Activated naive CD8-positive, alpha-beta T cell treated with anti-CD3 and anti-CD28 coated beads, Interleukin-2, amount 10 ng/mL, durations not matched to agents 7 days and 5 days (primary cell): ENCODE measurements at regions not wholly inside any gene's neighbourhood (a gene's known extent, or its start where the extent isn't known, plus 50 kb on each side); places are given as distances from the start of the nearest gene placed in this dataset.
"Not testable (repeated sequence)": the region's sequence is repeated elsewhere in the genome, so short reads cannot be mapped to it uniquely, and the experiment has no call there.

Experiments used
- ATAC-seq: fragments of 150-1000 bp; cut with Tn5 transposase; one replicate; pipeline ENCODE4 v1.10.0; 2021; ENCODE audit warnings: low read depth, moderate library complexity
- POLR2A ChIA-PET: fragments of 350-600 bp; sonication (Branson Sonifier 250); formaldehyde crosslinking; loops from one replicate; lab custom pipeline; 2021; ENCODE audit warnings: antibody characterized with exemption; lab: Charles Lee
- DNase-seq: peaks from one replicate; pipeline ENCODE4 v3.0.0; 2021
- H3K27ac Mint-ChIP-seq: one replicate; pipeline ENCODE4 v1.8.0; 2022; ENCODE audit warnings: mild to moderate bottlenecking, mixed read lengths
- H3K27me3 Mint-ChIP-seq: one replicate; pipeline ENCODE4 v1.8.0; 2022; ENCODE audit warnings: mild to moderate bottlenecking, moderate library complexity, mixed read lengths
- H3K36me3 Mint-ChIP-seq: one replicate; pipeline ENCODE4 v1.8.0; 2021; ENCODE audit warnings: mild to moderate bottlenecking, mixed read lengths
- H3K4me1 Mint-ChIP-seq: one replicate; pipeline ENCODE4 v1.8.0; 2021; ENCODE audit warnings: mixed read lengths
- H3K4me3 Mint-ChIP-seq: one replicate; pipeline ENCODE4 v1.8.0; 2022; ENCODE audit warnings: mild to moderate bottlenecking, moderate library complexity, mixed read lengths
- H3K9me3 Mint-ChIP-seq: one replicate; pipeline ENCODE4 v1.8.0; 2021; ENCODE audit warnings: mixed read lengths

DNA sequence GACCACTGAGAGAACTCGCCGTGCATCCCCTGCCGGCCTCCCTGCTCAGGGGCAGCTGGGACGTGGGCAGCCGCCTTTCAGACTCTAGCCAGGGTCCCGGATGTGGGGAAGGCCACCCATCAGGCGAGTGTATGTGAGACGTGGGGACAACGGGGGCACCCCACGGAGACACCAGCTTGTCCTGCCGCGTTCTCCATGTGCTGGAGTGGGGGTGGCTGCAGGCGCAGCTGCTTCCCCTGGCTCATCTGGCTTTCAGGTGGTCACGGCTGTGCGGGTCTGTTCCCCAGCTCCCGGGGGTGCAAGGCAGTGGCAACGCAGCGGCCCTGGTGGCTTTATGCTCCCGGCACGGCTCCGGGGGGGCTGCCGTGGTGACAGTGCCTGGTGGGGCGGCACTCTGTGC lies 4427.5 kb upstream of the TPTE start:
- H3K4me3 Mint-ChIP-seq, H3K36me3 Mint-ChIP-seq, H3K9me3 Mint-ChIP-seq, DNase-seq, POLR2A ChIA-PET, H3K27me3 Mint-ChIP-seq, ATAC-seq, H3K4me1 Mint-ChIP-seq, H3K27ac Mint-ChIP-seq: not testable (repeated sequence)

DNA sequence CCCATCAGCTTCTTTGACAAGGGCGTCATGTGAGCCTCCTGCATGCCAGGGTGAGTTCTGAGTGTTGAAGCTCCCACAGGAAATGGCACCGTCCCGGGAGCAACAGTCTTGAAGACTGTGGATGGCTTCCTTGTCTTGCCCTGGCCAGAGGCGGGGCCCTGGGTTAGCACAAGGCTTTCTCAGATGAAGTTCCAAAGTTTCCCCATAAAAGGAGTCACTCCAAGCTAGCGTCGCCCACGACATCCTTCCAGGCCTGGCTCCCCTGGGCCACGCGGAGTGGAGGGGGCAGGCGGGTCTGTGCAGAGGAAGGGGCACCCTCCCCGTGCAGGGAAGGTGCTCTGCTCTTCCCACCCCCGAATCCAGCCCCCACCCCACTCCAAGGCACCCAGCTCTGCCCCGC lies 4426.1 kb upstream of the TPTE start:
- DNase-seq, H3K9me3 Mint-ChIP-seq, H3K27me3 Mint-ChIP-seq, H3K4me1 Mint-ChIP-seq, POLR2A ChIA-PET, H3K36me3 Mint-ChIP-seq, H3K4me3 Mint-ChIP-seq, H3K27ac Mint-ChIP-seq, ATAC-seq: not testable (repeated sequence)

DNA sequence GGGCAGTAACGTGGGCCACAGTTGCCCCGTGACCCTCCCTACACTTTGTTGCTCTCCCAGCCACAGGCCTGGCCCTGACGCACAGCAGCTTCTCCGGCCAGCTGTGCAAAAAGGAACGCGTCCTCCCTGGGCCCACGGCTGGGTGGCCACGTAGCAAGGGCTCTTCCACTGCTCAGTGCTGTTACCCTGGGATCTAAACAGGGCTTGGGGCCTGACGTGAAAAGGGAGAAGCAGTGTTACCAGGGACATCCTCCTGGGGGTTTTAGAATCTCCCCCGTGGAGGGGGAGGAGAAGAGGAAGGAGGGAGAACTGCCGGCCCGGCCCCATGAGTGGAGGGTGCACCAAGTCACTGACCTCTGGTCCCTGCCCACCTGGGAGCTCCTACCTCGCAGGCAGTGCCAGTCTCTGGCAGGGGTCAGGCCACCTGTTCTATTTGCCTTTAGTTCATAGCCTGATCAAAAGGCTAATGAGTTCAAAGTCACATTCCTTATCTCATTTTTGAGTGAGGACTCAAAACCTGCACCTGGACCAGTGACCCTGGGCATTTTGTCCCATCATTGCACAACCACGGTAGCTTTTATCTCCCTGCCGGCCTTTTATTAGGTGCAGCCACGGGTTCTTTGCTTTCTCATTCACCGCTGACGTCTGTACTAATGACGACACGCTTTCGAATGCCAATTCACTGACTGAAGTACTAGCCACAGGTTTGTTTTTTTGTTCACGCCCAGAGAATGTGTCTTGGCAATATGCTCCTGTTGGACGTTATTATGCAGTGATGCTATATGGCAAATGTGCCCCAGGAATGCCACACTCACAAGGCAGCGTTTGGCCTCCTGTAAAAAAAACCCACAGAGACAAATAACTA lies 4424.6 kb upstream of the TPTE start:
- ATAC-seq, H3K36me3 Mint-ChIP-seq, H3K9me3 Mint-ChIP-seq, H3K4me3 Mint-ChIP-seq, H3K27me3 Mint-ChIP-seq, DNase-seq, POLR2A ChIA-PET, H3K27ac Mint-ChIP-seq, H3K4me1 Mint-ChIP-seq: not testable (repeated sequence)

GRCh38 chr21:6097736-6098135 lies 4423.6 kb upstream of the TPTE start:
- ATAC-seq, H3K4me1 Mint-ChIP-seq, H3K27ac Mint-ChIP-seq, H3K9me3 Mint-ChIP-seq, POLR2A ChIA-PET, H3K36me3 Mint-ChIP-seq, H3K4me3 Mint-ChIP-seq, H3K27me3 Mint-ChIP-seq, DNase-seq: not testable (repeated sequence)

GRCh38 chr21:6098191-6098935 lies 4423.0 kb upstream of the TPTE start:
- DNase-seq, H3K27ac Mint-ChIP-seq, H3K4me3 Mint-ChIP-seq, H3K36me3 Mint-ChIP-seq, H3K9me3 Mint-ChIP-seq, ATAC-seq, H3K4me1 Mint-ChIP-seq, POLR2A ChIA-PET, H3K27me3 Mint-ChIP-seq: not testable (repeated sequence)

DNA sequence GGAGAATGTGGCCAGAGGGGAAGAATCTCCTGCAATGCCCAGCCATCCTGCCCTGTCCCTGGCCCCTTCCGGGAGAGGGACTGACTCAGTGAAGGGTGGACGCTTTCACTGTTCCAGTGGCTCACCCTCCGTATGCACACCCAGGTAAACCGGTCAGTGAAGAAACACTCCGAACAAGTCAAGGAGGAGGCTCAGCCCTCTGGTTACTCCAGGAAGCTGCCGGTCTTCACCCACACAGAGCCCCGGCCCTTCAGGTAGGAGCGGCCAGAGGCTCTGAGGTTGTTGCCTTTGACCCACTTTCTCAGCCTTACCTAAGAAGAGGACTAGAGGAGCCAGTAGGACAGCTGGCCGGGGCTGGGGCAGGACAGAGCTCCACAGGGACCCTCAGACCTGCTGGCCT lies 4419.8 kb upstream of the TPTE start:
- H3K4me3 Mint-ChIP-seq, H3K27me3 Mint-ChIP-seq, H3K9me3 Mint-ChIP-seq, ATAC-seq, H3K36me3 Mint-ChIP-seq, POLR2A ChIA-PET, H3K4me1 Mint-ChIP-seq, H3K27ac Mint-ChIP-seq, DNase-seq: not testable (repeated sequence)

DNA sequence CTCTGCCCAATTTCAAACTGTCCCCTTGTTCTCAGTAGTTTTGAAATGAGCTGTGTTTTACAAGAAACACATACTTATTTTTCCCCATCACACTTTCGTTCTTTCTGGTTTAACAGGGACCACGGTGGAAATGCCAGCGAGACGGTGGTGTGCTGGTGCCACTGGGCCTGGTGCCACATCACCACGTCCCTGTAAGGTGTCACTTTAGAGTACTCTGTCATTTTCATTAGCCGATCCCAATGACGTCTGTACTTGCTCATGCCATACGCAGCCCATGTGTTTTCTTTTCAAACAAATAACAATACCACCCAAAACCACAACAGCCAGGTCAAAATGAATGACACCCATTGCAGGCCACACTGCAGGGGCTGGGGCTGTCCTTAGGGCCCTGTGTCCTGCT lies 4416.8 kb upstream of the TPTE start:
- POLR2A ChIA-PET, H3K4me3 Mint-ChIP-seq, DNase-seq, ATAC-seq, H3K36me3 Mint-ChIP-seq, H3K4me1 Mint-ChIP-seq, H3K9me3 Mint-ChIP-seq, H3K27ac Mint-ChIP-seq, H3K27me3 Mint-ChIP-seq: not testable (repeated sequence)

DNA sequence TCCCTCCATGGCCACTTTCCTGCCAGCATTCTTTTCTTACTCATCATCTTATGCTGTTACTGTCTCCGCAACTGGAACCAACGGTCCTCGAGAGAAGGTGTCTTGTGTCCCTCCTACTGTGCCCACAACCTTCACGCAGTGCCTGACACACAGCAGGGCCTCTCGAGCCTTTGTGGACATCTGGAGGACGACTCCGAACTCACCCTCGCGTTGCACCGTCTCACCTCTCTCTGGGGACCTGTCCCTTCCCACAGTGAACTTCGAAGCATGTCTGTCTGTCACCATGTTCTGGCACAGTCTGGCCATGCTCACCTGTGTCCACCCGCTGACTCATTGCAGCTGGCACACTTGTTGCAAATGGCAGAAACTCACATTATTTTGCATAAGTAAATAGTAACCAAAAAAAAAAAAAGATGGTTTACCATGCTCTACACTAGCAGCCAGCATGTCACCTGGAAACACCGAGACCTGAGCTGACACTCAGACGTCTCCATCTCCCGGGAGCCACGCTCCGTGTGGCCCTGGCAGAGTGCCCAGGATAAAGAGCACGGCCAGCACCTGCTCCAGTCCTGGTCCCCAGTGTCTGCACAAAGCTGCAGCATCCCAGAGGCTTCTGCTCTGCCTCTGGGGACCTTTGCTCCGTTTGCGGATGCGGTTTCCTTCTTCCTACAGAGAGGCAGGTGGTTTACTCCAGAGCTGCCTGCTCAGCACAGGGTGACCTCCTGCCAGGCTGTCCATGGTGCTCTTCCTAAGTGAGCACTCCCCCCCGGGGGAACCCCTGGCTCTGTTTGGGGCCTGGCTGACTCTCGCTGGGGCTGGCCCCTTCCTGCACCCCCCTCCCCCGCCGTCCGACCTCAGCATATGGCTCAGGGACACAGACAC lies 4414.5 kb upstream of the TPTE start:
- H3K4me1 Mint-ChIP-seq, H3K27me3 Mint-ChIP-seq, POLR2A ChIA-PET, H3K4me3 Mint-ChIP-seq, ATAC-seq, H3K9me3 Mint-ChIP-seq, H3K27ac Mint-ChIP-seq, DNase-seq, H3K36me3 Mint-ChIP-seq: not testable (repeated sequence)

DNA sequence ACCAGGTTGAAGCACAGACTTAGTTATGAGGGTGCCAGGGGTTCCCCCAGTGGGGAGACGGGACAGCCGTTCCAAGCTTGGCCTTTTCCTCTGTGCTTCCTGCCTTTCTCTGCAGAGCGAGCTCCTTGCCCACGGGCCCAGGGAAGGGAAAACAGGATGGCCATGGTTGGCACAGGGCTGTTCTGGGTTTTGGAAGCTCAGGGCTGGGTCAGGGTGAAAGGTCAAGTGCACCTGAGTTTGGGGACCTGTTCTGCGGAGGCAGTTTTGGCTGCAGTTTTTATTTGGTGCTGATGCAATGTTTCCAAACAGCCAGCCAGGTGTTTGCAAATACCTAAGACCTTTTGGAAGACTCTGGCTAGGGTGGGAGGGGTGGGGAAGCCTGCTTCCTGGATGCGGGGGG lies 4412.5 kb upstream of the TPTE start:
- H3K4me3 Mint-ChIP-seq = not testable (repeated sequence)

GRCh38 chr21:6109774-6110173 lies 4411.6 kb upstream of the TPTE start:
- H3K36me3 Mint-ChIP-seq, H3K27me3 Mint-ChIP-seq, ATAC-seq, H3K4me1 Mint-ChIP-seq, POLR2A ChIA-PET, H3K9me3 Mint-ChIP-seq, H3K4me3 Mint-ChIP-seq, DNase-seq, H3K27ac Mint-ChIP-seq: not testable (repeated sequence)

More for the DNA sequence above, 4412.5 kb upstream of the TPTE start:
- ATAC-seq, H3K27ac Mint-ChIP-seq, H3K4me1 Mint-ChIP-seq, DNase-seq, H3K27me3 Mint-ChIP-seq, POLR2A ChIA-PET, H3K36me3 Mint-ChIP-seq, H3K9me3 Mint-ChIP-seq: not testable (repeated sequence)

- peak; percentile 84 for ATAC-seq
- H3K4me1 Mint-ChIP-seq, H3K9me3 Mint-ChIP-seq, H3K4me3 Mint-ChIP-seq, H3K36me3 Mint-ChIP-seq, POLR2A ChIA-PET, DNase-seq, H3K27ac Mint-ChIP-seq, H3K27me3 Mint-ChIP-seq: not testable (repeated sequence)
Measured at GRCh38 chr21:6110716-6111343, 4410.6 kb upstream of the TPTE start.

DNA sequence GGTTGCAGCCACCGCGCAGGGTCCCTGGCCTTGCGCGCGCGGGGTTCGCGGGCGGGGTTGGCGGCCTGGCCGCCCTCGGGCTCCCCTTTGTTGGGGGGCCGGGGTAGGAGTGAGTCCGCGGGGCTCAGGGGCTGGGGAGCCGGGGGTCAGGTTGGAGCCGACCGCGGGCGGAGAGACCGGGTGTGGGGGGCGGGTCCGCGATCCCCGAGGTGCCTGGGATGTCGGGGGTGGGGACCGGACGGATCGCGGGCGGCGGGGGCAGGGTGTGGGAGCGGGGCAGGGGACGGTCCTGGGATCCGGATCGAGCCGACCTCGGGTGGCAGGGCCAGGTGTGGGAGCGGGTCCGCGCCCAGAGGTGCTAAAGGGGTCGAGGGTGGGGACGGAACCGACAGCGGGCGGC lies 4410.0 kb upstream of the TPTE start:
- H3K36me3 Mint-ChIP-seq, H3K4me1 Mint-ChIP-seq, H3K27me3 Mint-ChIP-seq, H3K27ac Mint-ChIP-seq, H3K4me3 Mint-ChIP-seq, H3K9me3 Mint-ChIP-seq, POLR2A ChIA-PET, DNase-seq: not testable (repeated sequence)
- ATAC-seq = peak; percentile 25

DNA sequence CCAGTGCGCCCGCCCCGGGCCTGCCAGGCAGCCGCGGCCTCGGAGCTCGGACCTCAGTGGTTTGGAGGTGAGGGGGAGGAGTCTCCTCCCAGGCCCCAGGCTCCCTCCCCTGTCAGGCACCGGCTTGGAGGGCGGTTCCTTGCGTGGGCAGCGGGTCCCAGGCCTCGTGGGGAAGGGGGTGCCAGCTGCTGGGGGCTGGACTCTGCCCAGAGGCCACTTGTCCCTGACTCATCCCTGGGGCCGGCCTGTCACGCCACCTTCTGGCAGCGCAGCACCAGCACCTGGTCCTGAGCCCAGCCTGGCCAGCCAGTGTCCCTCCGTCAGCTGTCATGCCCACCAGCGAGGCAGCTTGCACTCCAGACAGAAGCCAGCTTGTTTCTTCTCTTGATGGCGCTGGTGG lies 4403.0 kb upstream of the TPTE start:
- H3K27ac Mint-ChIP-seq, H3K4me3 Mint-ChIP-seq, POLR2A ChIA-PET, H3K4me1 Mint-ChIP-seq, H3K9me3 Mint-ChIP-seq, ATAC-seq, H3K27me3 Mint-ChIP-seq, H3K36me3 Mint-ChIP-seq, DNase-seq: not testable (repeated sequence)
